HEK293 (cell line): ENCODE measurements at regions not wholly inside any gene's neighbourhood (a gene's known extent, or its start where the extent isn't known, plus 50 kb on each side); places are given as distances from the start of the nearest gene placed in this dataset.

Experiments
- CTCF ChIA-PET: fragments of 350-600 bp; formaldehyde crosslinking; extraction: SDS; loops from one replicate; lab custom pipeline; 2021; ENCODE audit warnings: antibody characterized with exemption; lab: Yijun Ruan, JAX
- POLR2A ChIA-PET: fragments of 300-600 bp; formaldehyde crosslinking; extraction: SDS; loops from one replicate; lab custom pipeline; 2020; ENCODE audit warnings: antibody characterized with exemption, inconsistent platforms; lab: Yijun Ruan, JAX
- H3K27ac ChIP-seq: fragments of 200-500 bp; sonication (Bioruptor generic); 2 replicates; pipeline ENCODE4 v1.5.1; 2014; ENCODE audit warnings: low read depth, low read length, control low read depth, inconsistent platforms; ENCODE audit errors: extremely low read depth
- H3K36me3 ChIP-seq, 2 experiments: fragments of 200-500 bp in 1 of 2; sonication (Bioruptor generic) in 1 of 2; 1 replicate in 1 of 2; 2 replicates in 1 of 2; pipeline ENCODE4 v1.5.1; 2014 to 2017; ENCODE audit warnings: inconsistent platforms in 2 of 2, low read length in 2 of 2; ENCODE audit not compliant: control insufficient read depth in 2 of 2, insufficient read depth in 1 of 2
- H3K4me1 ChIP-seq: fragments of 200-500 bp; sonication (Bioruptor generic); 2 replicates; pipeline ENCODE4 v1.5.1; 2014; ENCODE audit warnings: mild to moderate bottlenecking, low read length, inconsistent platforms; ENCODE audit not compliant: control insufficient read depth, insufficient read depth
- H3K4me3 ChIP-seq: 2 replicates; pipeline ENCODE4 v1.5.1; 2011; ENCODE audit warnings: low read depth, mild to moderate bottlenecking, control low read depth, low read length, moderate library complexity
- H3K9me3 ChIP-seq: fragments of 200-500 bp; sonication (Bioruptor generic); 2 replicates; pipeline ENCODE4 v1.5.1; 2014; ENCODE audit warnings: low read depth, low read length, inconsistent platforms; ENCODE audit not compliant: control insufficient read depth, insufficient read depth
- BCL11B ChIP-seq: fragments of 450-650 bp; formaldehyde crosslinking; IDR thresholded peaks from 2 replicates; pipeline ENCODE4 v1.5.1; 2016; ENCODE audit warnings: low read depth, missing biosample characterization, missing genetic modification characterization
- CTCF ChIP-seq: fragments of 450-650 bp; formaldehyde crosslinking; IDR thresholded peaks from 2 replicates; pipeline ENCODE4 v1.5.1; 2016; ENCODE audit warnings: missing biosample characterization, missing genetic modification characterization
- EGR2 ChIP-seq: fragments of 450-650 bp; formaldehyde crosslinking; IDR thresholded peaks from 2 replicates; pipeline ENCODE4 v1.5.1; 2016; ENCODE audit warnings: low read depth, missing biosample characterization, missing genetic modification characterization
- FEZF1 ChIP-seq: fragments of 450-650 bp; formaldehyde crosslinking; IDR thresholded peaks from 2 replicates; pipeline ENCODE4 v1.5.1; 2016; ENCODE audit warnings: missing biosample characterization, missing genetic modification characterization
- HOXD13 ChIP-seq: sonication (generic); formaldehyde crosslinking; IDR thresholded peaks from 2 replicates; pipeline ENCODE4 v1.8.0; 2022; ENCODE audit warnings: missing genetic modification reagents, borderline replicate concordance
- MZF1 ChIP-seq: fragments of 450-650 bp; formaldehyde crosslinking; IDR thresholded peaks from 2 replicates; pipeline ENCODE4 v1.5.1; 2017; ENCODE audit warnings: missing biosample characterization, missing genetic modification characterization, borderline replicate concordance
- PRDM1 ChIP-seq: fragments of 450-650 bp; formaldehyde crosslinking; IDR thresholded peaks from 2 replicates; pipeline ENCODE4; 2016; ENCODE audit warnings: missing biosample characterization, missing genetic modification characterization
- SETDB1 ChIP-seq: IDR thresholded peaks from one replicate; pipeline ENCODE4 v1.6.1; 2017; ENCODE audit warnings: mild to moderate bottlenecking, low read length, moderate library complexity, mixed read lengths; ENCODE audit not compliant: insufficient read length
- SP3 ChIP-seq: fragments of 450-650 bp; formaldehyde crosslinking; IDR thresholded peaks from 2 replicates; pipeline ENCODE4 v1.5.1; 2016; ENCODE audit warnings: missing biosample characterization, missing genetic modification characterization
- ZBTB48 ChIP-seq: fragments of 450-650 bp; formaldehyde crosslinking; IDR thresholded peaks from 2 replicates; pipeline ENCODE4 v1.5.1; 2016; ENCODE audit warnings: missing biosample characterization, missing genetic modification characterization
- ZFHX2 ChIP-seq: fragments of 450-650 bp; formaldehyde crosslinking; conservative IDR thresholded peaks from 2 replicates; pipeline ENCODE4 v1.5.1; 2016; ENCODE audit warnings: missing biosample characterization, missing genetic modification characterization
- ZNF223 ChIP-seq: fragments of 450-650 bp; formaldehyde crosslinking; IDR thresholded peaks from 2 replicates; pipeline ENCODE4 v1.5.1; 2016; ENCODE audit warnings: missing biosample characterization, missing genetic modification characterization
- ZNF248 ChIP-seq: fragments of 450-650 bp; formaldehyde crosslinking; IDR thresholded peaks from 2 replicates; pipeline ENCODE4 v1.5.1; 2017; ENCODE audit warnings: missing biosample characterization, missing genetic modification characterization
- ZNF341 ChIP-seq: fragments of 450-650 bp; formaldehyde crosslinking; IDR thresholded peaks from 2 replicates; pipeline ENCODE4; 2016; ENCODE audit warnings: low read depth, missing biosample characterization, missing genetic modification characterization
- ZNF514 ChIP-seq: fragments of 450-650 bp; formaldehyde crosslinking; IDR thresholded peaks from 2 replicates; pipeline ENCODE4 v1.5.1; 2016; ENCODE audit warnings: missing biosample characterization, missing genetic modification characterization
- ZNF596 ChIP-seq: fragments of 450-650 bp; IDR thresholded peaks from 2 replicates; pipeline ENCODE4 v1.5.0; 2018; ENCODE audit warnings: missing biosample characterization, mild to moderate bottlenecking, missing genetic modification characterization, moderate library complexity
- ZNF664 ChIP-seq: fragments of 450-650 bp; formaldehyde crosslinking; IDR thresholded peaks from 2 replicates; pipeline ENCODE4 v1.5.1; 2016; ENCODE audit warnings: missing biosample characterization, missing genetic modification characterization
- ZNF76 ChIP-seq: fragments of 450-650 bp; formaldehyde crosslinking; IDR thresholded peaks from 2 replicates; pipeline ENCODE4; 2016; ENCODE audit warnings: low read depth, missing biosample characterization, missing genetic modification characterization, borderline replicate concordance
- ZNF776 ChIP-seq: fragments of 450-650 bp; formaldehyde crosslinking; IDR thresholded peaks from 2 replicates; pipeline ENCODE4 v1.5.0; 2017; ENCODE audit warnings: missing biosample characterization, missing genetic modification characterization, borderline replicate concordance
- ZNF791 ChIP-seq: fragments of 450-650 bp; formaldehyde crosslinking; IDR thresholded peaks from 2 replicates; pipeline ENCODE4 v1.5.1; 2016; ENCODE audit warnings: missing biosample characterization, missing genetic modification characterization
- ZSCAN23 ChIP-seq: fragments of 450-650 bp; formaldehyde crosslinking; IDR thresholded peaks from 2 replicates; pipeline ENCODE4 v1.5.1; 2016; ENCODE audit warnings: missing biosample characterization, missing genetic modification characterization
- ZSCAN30 ChIP-seq: fragments of 450-650 bp; IDR thresholded peaks from 2 replicates; pipeline ENCODE4 v1.5.1; 2018; ENCODE audit warnings: missing biosample characterization, mild to moderate bottlenecking, missing genetic modification characterization, moderate library complexity
- TF ChIP-seq, protein P1 (sequence below): fragments of 450-650 bp; formaldehyde crosslinking; IDR thresholded peaks from 2 replicates; pipeline ENCODE4 v1.5.1; 2016; ENCODE audit warnings: missing biosample characterization, missing genetic modification characterization, low read depth

DNA sequence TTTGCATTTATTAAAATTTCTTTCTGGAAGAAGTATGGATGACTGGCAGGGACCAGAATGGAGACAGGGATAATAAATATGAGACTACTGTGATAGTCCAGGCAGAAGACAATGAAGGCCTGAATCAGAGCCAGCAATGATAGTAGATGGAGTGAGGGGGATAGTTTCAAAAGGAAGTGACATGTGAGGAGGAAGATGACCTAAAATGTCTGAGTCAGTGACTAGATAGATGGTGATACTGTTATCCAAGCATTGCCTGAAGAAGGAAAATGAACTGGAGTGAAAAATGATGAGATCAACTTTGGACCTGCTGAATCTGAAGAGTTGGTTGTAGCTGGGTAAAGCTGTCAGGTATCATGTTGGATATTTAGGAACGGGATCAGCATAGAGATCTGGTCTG is 158.3 kb upstream of the KLF7 start:
- no peaks in the 10 kb centered on the region for H3K36me3 ChIP-seq
- ChIA-PET POLR2A (no interaction called here), CTCF (interaction anchor here (0.5 kb wide), 1 partner anchor 257 kb away, joined by 3 read pairs; no protein-coding TSS in a partner anchor)
- H3K27ac ChIP-seq = no peak overlapping the region
- TF ChIP-seq ZNF248 (tag by site-specific recombination) = no peak
- TF ChIP-seq ZNF596 (tag by site-specific recombination) = no peak
- no peak for TF ChIP-seq ZNF791 (tag by site-specific recombination)
- TF ChIP-seq ZNF341 (tag by site-specific recombination) = no peak
- TF ChIP-seq SETDB1 = no peak
- TF ChIP-seq SP3 (tag by site-specific recombination) = no peak
- TF ChIP-seq ZNF514 (tag by site-specific recombination) = no peak
- no peak for TF ChIP-seq ZNF776 (tag by site-specific recombination)
- no peak for TF ChIP-seq ZNF76
- no peaks in the 10 kb centered on the region for H3K4me1 ChIP-seq
- H3K4me3 ChIP-seq = no peak overlapping the region
- H3K9me3 ChIP-seq = no peaks in the 10 kb centered on the region

DNA sequence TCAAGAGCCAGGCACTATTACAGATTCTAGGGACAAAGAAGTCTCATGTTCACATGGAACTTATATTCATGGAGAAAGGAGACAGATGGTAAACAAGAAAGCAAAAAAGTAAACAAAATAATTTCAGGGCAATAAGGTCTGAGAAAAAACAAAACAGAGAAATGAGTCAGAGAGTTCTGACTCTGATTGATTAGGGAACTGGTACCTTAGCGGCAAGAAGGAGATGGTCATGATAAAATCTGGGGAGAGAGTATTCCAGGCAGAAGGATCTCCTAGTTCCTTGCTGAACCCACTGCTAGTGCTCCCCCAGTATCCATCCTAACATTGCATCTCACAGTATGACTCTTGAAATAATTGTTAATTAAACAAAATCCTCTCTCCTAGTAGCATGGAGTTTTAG is 161.8 kb upstream of the KLF7 start:
- Histone ChIP-seq H3K27ac (no peak overlapping the region), H3K4me1 (no peaks in the 10 kb centered on the region), H3K4me3 (no peak overlapping the region), H3K36me3 (no peaks in the 10 kb centered on the region), H3K9me3 (no peaks in the 10 kb centered on the region)
- POLR2A ChIA-PET = no interaction called here
- CTCF ChIA-PET = no interaction called here
- no peak for TF ChIP-seq ZNF223 (tag by site-specific recombination)
- no peak for TF ChIP-seq BCL11B (tag by site-specific recombination)
- no peak for TF ChIP-seq MZF1
- no peak for TF ChIP-seq ZNF76
- no peak for TF ChIP-seq ZSCAN23
- no peak for TF ChIP-seq PRDM1 (tag by site-specific recombination)
- TF ChIP-seq CTCF (tag by site-specific recombination) = no peak
- TF ChIP-seq HOXD13 (CRISPR knock-in tag) = no peak
- TF ChIP-seq ZBTB48 (tag by site-specific recombination) = no peak
- TF ChIP-seq ZNF664 (tag by site-specific recombination) = no peak

GRCh38 chr2:207328944-207329386 is 163.2 kb upstream of the KLF7 start:
- ChIA-PET POLR2A (no interaction called here), CTCF (no interaction called here)
- TF ChIP-seq EGR2 (0 out of 2 replicates have a peak, but pooled peaks have one; percentile 17), FEZF1 (tag by site-specific recombination) (peak; percentile 16; the same call in 1 of the 2 replicates), ZSCAN30 (tag by site-specific recombination) (no peak), ZNF664 (tag by site-specific recombination) (peak; percentile 66), ZFHX2 (peak; percentile 24; the same call in 1 of the 2 replicates)
- TF ChIP-seq, protein P1, sequence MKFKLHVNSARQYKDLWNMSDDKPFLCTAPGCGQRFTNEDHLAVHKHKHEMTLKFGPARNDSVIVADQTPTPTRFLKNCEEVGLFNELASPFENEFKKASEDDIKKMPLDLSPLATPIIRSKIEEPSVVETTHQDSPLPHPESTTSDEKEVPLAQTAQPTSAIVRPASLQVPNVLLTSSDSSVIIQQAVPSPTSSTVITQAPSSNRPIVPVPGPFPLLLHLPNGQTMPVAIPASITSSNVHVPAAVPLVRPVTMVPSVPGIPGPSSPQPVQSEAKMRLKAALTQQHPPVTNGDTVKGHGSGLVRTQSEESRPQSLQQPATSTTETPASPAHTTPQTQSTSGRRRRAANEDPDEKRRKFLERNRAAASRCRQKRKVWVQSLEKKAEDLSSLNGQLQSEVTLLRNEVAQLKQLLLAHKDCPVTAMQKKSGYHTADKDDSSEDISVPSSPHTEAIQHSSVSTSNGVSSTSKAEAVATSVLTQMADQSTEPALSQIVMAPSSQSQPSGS (tag by site-specific recombination) = no peak
- H3K9me3 ChIP-seq = no peaks in the 10 kb centered on the region
- H3K4me3 ChIP-seq = no peak overlapping the region
- no peak overlapping the region for H3K27ac ChIP-seq
- H3K4me1 ChIP-seq = no peaks in the 10 kb centered on the region
- no peaks in the 10 kb centered on the region for H3K36me3 ChIP-seq
